A673 (cell line): ENCODE measurements at regions not wholly inside any gene's neighbourhood (a gene's known extent, or its start where the extent isn't known, plus 50 kb on each side); places are given as distances from the start of the nearest gene placed in this dataset.

Experiments
- CTCF ChIP-seq: fragments of 300-800, 200-600 bp; sonication (generic); conservative IDR thresholded peaks from 2 replicates; pipeline ENCODE4 v1.5.1; 2017; ENCODE audit warnings: low read depth, mild to moderate bottlenecking, antibody characterized with exemption, low read length, moderate library complexity, mixed read lengths
- EZH2 ChIP-seq: fragments of 200-600 bp; sonication (generic); IDR thresholded peaks from 2 replicates; pipeline ENCODE4 v1.6.1; 2017; ENCODE audit warnings: borderline replicate concordance, low read depth, mild to moderate bottlenecking, mixed read lengths, antibody characterized with exemption, low read length; ENCODE audit not compliant: poor library complexity, severe bottlenecking

- TF ChIP-seq CTCF (no peak), EZH2 (no peak)
These were observed 67.3 kb upstream of the RALY start for GRCh38 chr20:33926425-33926824.
